Esophagus squamous epithelium (tissue), 5 donors: ENCODE measurements at regions not wholly inside any gene's neighbourhood (a gene's known extent, or its start where the extent isn't known, plus 50 kb on each side); places are given as distances from the start of the nearest gene placed in this dataset.

Experiments used
- DNase-seq: peaks from one replicate; lab custom pipeline; 2025; lab: John Stamatoyannopoulos, UW
- H3K27ac ChIP-seq, 4 donors: fragments of 200-600 bp; sonication (generic); one replicate each; pipeline ENCODE4 v1.5.1; 2016 to 2019; ENCODE audit warnings: mild to moderate bottlenecking in 1 of 4
- H3K27me3 ChIP-seq, 4 donors: fragments of 200-600 bp; sonication (generic); 1 replicate in 3 of 4; 2 replicates in 1 of 4; pipeline versions ENCODE4 v1.5.1 to v1.6.0; 2017 to 2021; ENCODE audit warnings: antibody characterized with exemption in 1 of 4
- H3K36me3 ChIP-seq, 3 donors: fragments of 200-600 bp; sonication (generic); one replicate each; pipeline ENCODE4 v1.5.1; 2016 to 2019
- H3K4me1 ChIP-seq, 3 donors: fragments of 200-600 bp; sonication (generic); one replicate each; pipeline ENCODE4 v1.5.1; 2017 to 2019
- H3K4me3 ChIP-seq, 4 donors: fragments of 200-600 bp; sonication (generic); 1 replicate in 3 of 4; 2 replicates in 1 of 4; pipeline ENCODE4 v1.5.1; 2016 to 2019; ENCODE audit warnings: mild to moderate bottlenecking in 2 of 4, moderate library complexity in 1 of 4
- H3K9me3 ChIP-seq, 3 donors: fragments of 200-600 bp; sonication (generic); one replicate each; pipeline ENCODE4 v1.5.1; 2016 to 2019
- POLR2A ChIP-seq, 4 donors: fragments of 450-650 bp; IDR thresholded peaks; one replicate each; pipeline ENCODE4 v1.6.1; 2017; ENCODE audit warnings: antibody characterized with exemption in 4 of 4, mild to moderate bottlenecking in 4 of 4, moderate library complexity in 3 of 4
- WGBS, 2 donors: methylation state at CpG; one replicate each; pipeline ENCODE4 v1.1.5; 2018; 5-methylcytosine and 5-hydroxymethylcytosine counted together
- intact Hi-C: fragments of 100-400 bp; cut with DNase I; formaldehyde crosslinking; loops from one replicate; pipeline ENCODE4 v1.15.0; 2022
- TF ChIP-seq, protein P1 (sequence below), 6 experiments: fragments of 450-650 bp in 4 of 6; fragments of 200-600 bp in 2 of 6; sonication (generic) in 2 of 6; IDR thresholded peaks; one replicate each; pipeline ENCODE4 v1.5.1; 2016 to 2019; ENCODE audit warnings: antibody characterized with exemption in 6 of 6, mild to moderate bottlenecking in 4 of 6, moderate library complexity in 4 of 6
- donor health status: DM: yes; HTN: yes; CAD: no.

DNA sequence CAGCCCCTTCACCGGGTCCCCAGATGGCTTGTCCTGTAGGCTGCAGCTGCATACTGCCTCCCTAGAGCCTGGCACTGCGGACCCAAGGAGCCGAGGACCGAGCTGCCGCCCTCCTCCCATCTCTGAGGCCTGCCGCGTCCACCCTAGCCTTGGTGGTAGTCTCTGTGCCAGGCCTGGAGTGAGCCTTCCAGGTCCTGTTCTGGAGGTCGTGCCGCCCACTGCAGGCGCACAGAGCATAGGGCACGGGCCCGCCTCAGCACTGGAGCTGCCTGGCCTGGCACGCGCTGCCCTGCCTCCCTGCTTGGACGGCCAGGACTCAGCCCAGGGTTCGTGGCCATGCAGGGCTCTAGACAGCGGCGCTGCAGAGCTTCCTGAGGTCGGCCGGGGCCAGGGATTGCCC, 239.5 kb downstream of the DCDC2C start:
- no peak for DNase-seq
- H3K36me3 ChIP-seq, result no peaks in the 10 kb centered on the region
- peaks cover 0 to 4% (median 0%) of the 10 kb centered on the region in 3 donors for H3K9me3 ChIP-seq
- intact Hi-C loops, result no loop called here
- TF ChIP-seq, protein P1, sequence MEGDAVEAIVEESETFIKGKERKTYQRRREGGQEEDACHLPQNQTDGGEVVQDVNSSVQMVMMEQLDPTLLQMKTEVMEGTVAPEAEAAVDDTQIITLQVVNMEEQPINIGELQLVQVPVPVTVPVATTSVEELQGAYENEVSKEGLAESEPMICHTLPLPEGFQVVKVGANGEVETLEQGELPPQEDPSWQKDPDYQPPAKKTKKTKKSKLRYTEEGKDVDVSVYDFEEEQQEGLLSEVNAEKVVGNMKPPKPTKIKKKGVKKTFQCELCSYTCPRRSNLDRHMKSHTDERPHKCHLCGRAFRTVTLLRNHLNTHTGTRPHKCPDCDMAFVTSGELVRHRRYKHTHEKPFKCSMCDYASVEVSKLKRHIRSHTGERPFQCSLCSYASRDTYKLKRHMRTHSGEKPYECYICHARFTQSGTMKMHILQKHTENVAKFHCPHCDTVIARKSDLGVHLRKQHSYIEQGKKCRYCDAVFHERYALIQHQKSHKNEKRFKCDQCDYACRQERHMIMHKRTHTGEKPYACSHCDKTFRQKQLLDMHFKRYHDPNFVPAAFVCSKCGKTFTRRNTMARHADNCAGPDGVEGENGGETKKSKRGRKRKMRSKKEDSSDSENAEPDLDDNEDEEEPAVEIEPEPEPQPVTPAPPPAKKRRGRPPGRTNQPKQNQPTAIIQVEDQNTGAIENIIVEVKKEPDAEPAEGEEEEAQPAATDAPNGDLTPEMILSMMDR (IDR thresholded peaks at IDR 0.05), result no peak
- no peak for TF ChIP-seq POLR2A (IDR thresholded peaks at IDR 0.05)
- H3K27me3 ChIP-seq, result no peaks in the 10 kb centered on the region
- no peak overlapping the region for H3K27ac ChIP-seq
- H3K4me1 ChIP-seq, result no peaks in the 10 kb centered on the region
- 71 to 91% methylated on average over 1 to 9 of the region's 20 CpGs for WGBS, 2 donors
- no peak overlapping the region for H3K4me3 ChIP-seq

DNA sequence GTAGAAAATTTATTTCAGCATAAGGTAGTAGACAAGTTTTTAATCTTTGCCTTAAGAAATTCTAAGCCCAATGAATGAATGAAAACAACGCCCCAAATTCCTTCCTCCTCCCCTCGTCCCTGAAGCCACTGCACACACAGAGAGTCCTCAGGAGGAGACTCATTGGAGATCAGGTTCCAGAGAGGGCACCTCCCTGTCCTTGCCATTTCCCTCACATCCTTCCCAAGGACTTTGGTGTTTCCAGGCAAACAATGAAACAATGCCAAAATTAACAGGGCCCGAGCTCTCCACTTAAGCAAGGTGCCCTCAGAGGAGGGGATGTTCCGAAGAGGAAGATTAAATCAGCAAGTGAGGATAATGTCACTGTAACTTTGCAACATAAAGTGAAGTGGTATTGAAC, 240.7 kb downstream of the DCDC2C start:
- no peak overlapping the region for H3K4me3 ChIP-seq
- peaks cover 0 to 4% (median 0%) of the 10 kb centered on the region in 3 donors for H3K9me3 ChIP-seq
- intact Hi-C loops, result no loop called here
- H3K27me3 ChIP-seq, result no peaks in the 10 kb centered on the region
- H3K27ac ChIP-seq, result no peak overlapping the region
- TF ChIP-seq, protein P1 (IDR thresholded peaks at IDR 0.05), result no peak
- H3K36me3 ChIP-seq, result no peaks in the 10 kb centered on the region
- DNase-seq, result no peak
- WGBS, 2 donors, result 48 to 63% methylated on average over 4 of the region's 4 CpGs
- no peaks in the 10 kb centered on the region for H3K4me1 ChIP-seq

DNA sequence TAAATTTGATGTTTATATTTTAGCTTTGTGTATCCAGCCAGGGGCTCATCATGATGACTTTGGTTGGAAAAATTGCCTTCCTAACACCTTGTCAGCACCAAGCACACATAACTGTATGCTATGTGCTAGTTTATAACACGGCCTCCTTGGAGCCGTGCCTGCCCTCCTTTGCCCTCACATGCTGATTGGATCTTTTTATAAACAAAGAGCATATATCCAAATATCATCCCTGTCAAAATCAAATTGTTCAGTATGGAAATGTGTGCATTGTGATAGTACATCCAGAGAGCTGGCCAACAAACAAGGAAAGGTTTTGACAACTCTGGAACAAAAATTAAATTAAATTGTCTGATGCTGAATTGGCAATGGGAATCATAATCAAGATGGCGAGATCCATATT, 241.5 kb downstream of the DCDC2C start:
- intact Hi-C loops, result no loop called here
- H3K4me1 ChIP-seq, result no peaks in the 10 kb centered on the region

DNA sequence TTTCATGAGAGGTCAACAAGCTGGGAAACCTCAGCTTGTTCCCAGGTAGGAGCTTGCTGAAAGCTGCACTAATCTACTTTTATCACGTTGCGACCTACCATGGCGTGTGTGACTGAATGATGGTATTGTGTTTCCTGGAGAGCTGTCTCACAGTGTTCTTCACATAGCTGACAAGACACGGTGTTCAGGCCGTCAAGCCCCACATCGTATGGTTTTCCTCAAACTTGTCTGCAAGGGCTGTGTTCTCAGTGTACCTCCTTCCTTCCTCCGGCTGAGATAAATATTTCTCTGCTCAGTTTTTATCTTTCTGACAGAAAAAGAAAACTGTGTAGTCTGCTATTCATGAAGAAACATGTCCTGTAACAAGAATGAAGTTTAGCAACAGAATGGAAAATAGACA, 244.8 kb downstream of the DCDC2C start:
- Histone ChIP-seq H3K4me3 (no peak overlapping the region), H3K27ac (no peak overlapping the region), H3K27me3 (no peaks in the 10 kb centered on the region), H3K36me3 (no peaks in the 10 kb centered on the region), H3K9me3 (peaks cover 0 to 7% (median 0%) of the 10 kb centered on the region in 3 donors), H3K4me1 (no peaks in the 10 kb centered on the region)
- no peak for TF ChIP-seq POLR2A (IDR thresholded peaks at IDR 0.05)
- TF ChIP-seq, protein P1 (IDR thresholded peaks at IDR 0.05), result no peak
- intact Hi-C loops, result no loop called here
- 25 to 35% methylated on average over 7 of the region's 7 CpGs for WGBS, 2 donors
- no peak for DNase-seq

More for the DNA sequence above, 241.5 kb downstream of the DCDC2C start:
- Histone ChIP-seq H3K27me3 (no peaks in the 10 kb centered on the region), H3K27ac (no peak overlapping the region), H3K4me3 (no peak overlapping the region), H3K9me3 (peaks cover 0 to 4% (median 0%) of the 10 kb centered on the region in 3 donors), H3K36me3 (no peaks in the 10 kb centered on the region)
- DNase-seq, result no peak
- no peak for TF ChIP-seq POLR2A (IDR thresholded peaks at IDR 0.05)
- TF ChIP-seq, protein P1 (IDR thresholded peaks at IDR 0.05), result no peak
- 67 to 79% methylated on average over 3 of the region's 3 CpGs for WGBS, 2 donors

DNA sequence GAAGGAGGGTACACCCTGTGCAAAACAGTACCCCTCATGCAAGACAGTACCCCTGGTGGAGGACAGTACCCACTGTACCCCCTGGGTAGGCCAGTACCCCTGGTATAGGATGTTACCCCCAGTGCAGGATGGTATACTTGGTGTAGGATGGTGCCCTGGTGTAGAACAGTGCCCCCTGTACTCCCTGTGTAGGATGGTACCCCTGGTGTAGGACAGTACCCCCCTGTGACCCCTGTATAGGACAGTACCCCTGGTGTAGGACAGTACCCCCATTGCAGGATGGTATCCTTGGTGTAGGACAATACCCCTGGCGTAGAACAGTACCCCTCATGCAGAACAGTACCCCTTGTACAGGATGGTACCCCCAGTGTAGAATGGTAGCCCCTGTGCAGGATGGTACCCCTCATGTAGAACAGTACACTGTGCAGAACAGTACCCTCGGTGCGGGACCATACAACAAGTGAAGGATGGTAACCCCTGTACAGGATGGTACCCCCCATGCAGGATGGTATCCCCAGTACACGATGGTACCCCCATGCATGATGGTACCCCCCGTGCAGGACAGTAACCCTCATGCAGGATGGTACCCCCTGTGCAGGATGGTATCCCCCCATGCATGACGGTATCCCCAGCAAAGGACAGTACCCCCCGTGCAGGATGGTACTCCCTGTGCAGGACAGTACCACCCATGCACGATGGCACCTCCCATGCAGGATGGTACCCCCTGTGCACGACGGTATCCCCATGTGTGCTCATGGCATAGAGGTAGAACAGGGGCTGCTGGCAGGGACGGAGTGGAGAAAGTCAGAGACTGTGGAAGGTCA, 248.0 kb downstream of the DCDC2C start:
- DNase-seq, result no peak
- intact Hi-C loops, result no loop called here
- Histone ChIP-seq H3K27ac (no peak overlapping the region), H3K4me1 (no peaks in the 10 kb centered on the region), H3K9me3 (peaks cover 0 to 7% (median 0%) of the 10 kb centered on the region in 3 donors), H3K36me3 (no peaks in the 10 kb centered on the region), H3K4me3 (no peak overlapping the region), H3K27me3 (no peaks in the 10 kb centered on the region)
- no peak for TF ChIP-seq POLR2A (IDR thresholded peaks at IDR 0.05)
- TF ChIP-seq, protein P1 (IDR thresholded peaks at IDR 0.05), result no peak
- WGBS, 2 donors, result 68 to 70% methylated on average over 5 to 7 of the region's 11 CpGs
